ENCODE measurements at regions not wholly inside any gene's neighbourhood (a gene's known extent, or its start where the extent isn't known, plus 50 kb on each side); places are given as distances from the start of the nearest gene placed in this dataset.

DNA sequence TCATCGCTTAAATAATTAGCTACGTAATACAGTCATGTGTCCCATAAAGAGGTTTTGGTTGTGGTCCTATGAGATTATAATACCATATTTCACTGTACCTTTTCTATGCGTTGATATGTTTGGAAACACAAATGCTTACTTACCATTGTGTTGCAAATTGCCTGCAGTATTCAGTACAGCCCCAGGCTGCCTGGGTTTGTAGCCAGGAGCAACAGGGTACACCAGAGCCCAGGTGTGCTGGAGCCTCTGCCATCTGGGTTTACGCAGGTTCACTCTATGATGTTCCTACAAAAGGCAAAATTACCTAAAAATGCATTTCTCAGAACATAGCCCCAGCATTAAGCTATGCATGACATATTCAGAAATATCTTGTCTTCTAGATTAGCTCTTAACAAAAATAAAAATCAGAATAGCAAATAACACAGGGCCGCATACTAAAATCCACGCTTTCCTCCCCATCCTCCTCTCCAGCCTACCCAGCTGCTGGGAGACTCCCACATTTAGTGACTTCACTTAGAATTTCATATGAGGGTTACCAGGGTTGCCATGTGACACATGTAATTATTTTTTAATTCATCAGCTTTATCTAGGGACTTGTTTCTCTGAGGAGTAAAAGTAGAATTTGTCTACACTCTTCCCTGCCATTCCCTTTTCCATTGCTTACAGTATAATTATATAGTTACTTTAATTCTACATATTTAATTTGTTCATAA, 559.0 kb upstream of the ADARB2 start:
- Histone ChIP-seq H4K20me1 (ENCODE audit: insufficient read depth, low read length) (no peaks in the 10 kb centered on the region), H3K4me3 (ENCODE audit: low read depth in 1 of 2, low read length in 2 of 2) (no peak overlapping the region), H3K9me3 (ENCODE audit: insufficient read depth, low read length, severe bottlenecking) (no peaks in the 10 kb centered on the region), H3K79me2 (ENCODE audit: insufficient read depth, low read length) (no peaks in the 10 kb centered on the region), H3K4me2 (ENCODE audit: insufficient read depth, low read length) (no peak overlapping the region), H3K9ac (ENCODE audit: low read depth, low read length) (no peak overlapping the region), H3K36me3 (ENCODE audit: insufficient read depth, low read length) (no peaks in the 10 kb centered on the region), H2AFZ (ENCODE audit: low read depth, low read length) (no peak overlapping the region), H3K27ac (ENCODE audit: low read length) (no peak overlapping the region), H3K27me3 (ENCODE audit: insufficient read depth, low read length, poor library complexity) (no peaks in the 10 kb centered on the region), H3K4me1 (ENCODE audit: insufficient read depth, low read length) (no peaks in the 10 kb centered on the region)
- no peak for ATAC-seq (ENCODE audit: insufficient read depth, low read depth)
- TF ChIP-seq EZH2 (IDR thresholded peaks at IDR 0.05; ENCODE audit: borderline replicate concordance, low read depth, low read length, severe bottlenecking) (no peak), CTCF (IDR thresholded peaks at IDR 0.05; ENCODE audit: borderline replicate concordance, extremely low read depth, low read length, poor library complexity, severe bottlenecking) (no peak)
- DNase-seq: no peak

GRCh38 chr10:2294739-2295138, 557.4 kb upstream of the ADARB2 start:
- Histone ChIP-seq H4K20me1 (ENCODE audit: insufficient read depth, low read length) (no peaks in the 10 kb centered on the region), H3K9me3 (ENCODE audit: insufficient read depth, low read length, severe bottlenecking) (no peaks in the 10 kb centered on the region), H3K9ac (ENCODE audit: low read depth, low read length) (no peak overlapping the region), H2AFZ (ENCODE audit: low read depth, low read length) (no peak overlapping the region), H3K36me3 (ENCODE audit: insufficient read depth, low read length) (no peaks in the 10 kb centered on the region), H3K27ac (ENCODE audit: low read length) (no peak overlapping the region), H3K4me2 (ENCODE audit: insufficient read depth, low read length) (no peak overlapping the region), H3K79me2 (ENCODE audit: insufficient read depth, low read length) (no peaks in the 10 kb centered on the region), H3K4me1 (ENCODE audit: insufficient read depth, low read length) (no peaks in the 10 kb centered on the region), H3K4me3 (ENCODE audit: low read depth in 1 of 2, low read length in 2 of 2) (no peak overlapping the region), H3K27me3 (ENCODE audit: insufficient read depth, low read length, poor library complexity) (no peaks in the 10 kb centered on the region)
- no peak for TF ChIP-seq CTCF (IDR thresholded peaks at IDR 0.05; ENCODE audit: borderline replicate concordance, extremely low read depth, low read length, poor library complexity, severe bottlenecking)
- ATAC-seq (ENCODE audit: insufficient read depth, low read depth) (no peak), DNase-seq (no peak)

DNA sequence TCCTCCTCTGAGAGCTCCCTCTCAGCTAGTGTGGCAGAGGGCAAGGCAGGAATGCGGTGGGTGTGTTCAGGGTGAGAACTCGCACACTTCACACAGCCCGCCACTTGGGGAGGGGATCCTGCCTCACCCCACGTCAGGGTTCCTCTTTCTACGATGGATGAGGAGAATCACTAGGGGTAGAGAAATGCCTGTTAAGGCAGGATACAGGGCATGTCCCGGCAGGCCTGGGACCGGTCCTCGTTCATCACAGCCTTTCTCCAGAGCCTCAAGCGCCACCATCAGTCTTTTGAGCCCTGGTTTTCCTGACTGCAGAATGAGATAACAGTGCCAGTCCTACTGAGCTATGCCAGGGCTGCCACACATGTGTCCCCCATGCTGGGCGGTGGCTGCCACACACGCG, 546.7 kb upstream of the ADARB2 start:
- no peak overlapping the region for H3K4me3 ChIP-seq (ENCODE audit: low read depth in 1 of 2, low read length in 2 of 2)
- no peaks in the 10 kb centered on the region for H3K4me1 ChIP-seq (ENCODE audit: insufficient read depth, low read length)
- no peak overlapping the region for H3K4me2 ChIP-seq (ENCODE audit: insufficient read depth, low read length)
- H3K9me3 ChIP-seq (ENCODE audit: insufficient read depth, low read length, severe bottlenecking): no peaks in the 10 kb centered on the region
- no peaks in the 10 kb centered on the region for H3K27me3 ChIP-seq (ENCODE audit: insufficient read depth, low read length, poor library complexity)
- H3K79me2 ChIP-seq (ENCODE audit: insufficient read depth, low read length): no peaks in the 10 kb centered on the region
- no peak for DNase-seq
- no peak overlapping the region for H2AFZ ChIP-seq (ENCODE audit: low read depth, low read length)
- no peak overlapping the region for H3K27ac ChIP-seq (ENCODE audit: low read length)
- H4K20me1 ChIP-seq (ENCODE audit: insufficient read depth, low read length): no peaks in the 10 kb centered on the region
- H3K36me3 ChIP-seq (ENCODE audit: insufficient read depth, low read length): no peaks in the 10 kb centered on the region
- no peak for ATAC-seq (ENCODE audit: insufficient read depth, low read depth)
- no peak overlapping the region for H3K9ac ChIP-seq (ENCODE audit: low read depth, low read length)
- TF ChIP-seq EZH2 (IDR thresholded peaks at IDR 0.05; ENCODE audit: borderline replicate concordance, low read depth, low read length, severe bottlenecking) (no peak), CTCF (IDR thresholded peaks at IDR 0.05; ENCODE audit: borderline replicate concordance, extremely low read depth, low read length, poor library complexity, severe bottlenecking) (no peak)

All from DND-41 (cell line).